Muscle of leg (tissue), 3 donors: ENCODE measurements at regions not wholly inside any gene's neighbourhood (a gene's known extent, or its start where the extent isn't known, plus 50 kb on each side); places are given as distances from the start of the nearest gene placed in this dataset.

ENCODE experiments used
- DNase-seq: peaks from one replicate; pipeline ENCODE4 v3.0.0; 2013
- H3K27ac ChIP-seq: one replicate; pipeline ENCODE4 v1.5.1; 2013; ENCODE audit warnings: mild to moderate bottlenecking, low read length, control low read depth
- H3K27me3 ChIP-seq: one replicate; pipeline ENCODE4 v1.6.1; 2013; ENCODE audit warnings: low read length; ENCODE audit not compliant: control insufficient read depth, insufficient read depth
- H3K36me3 ChIP-seq: one replicate; pipeline ENCODE4 v1.6.1; 2013; ENCODE audit warnings: low read length; ENCODE audit not compliant: control insufficient read depth, insufficient read depth
- H3K4me1 ChIP-seq: one replicate; pipeline ENCODE4 v1.6.1; 2013; ENCODE audit warnings: low read length; ENCODE audit not compliant: control insufficient read depth, insufficient read depth
- H3K4me3 ChIP-seq: one replicate; pipeline ENCODE4 v1.5.1; 2013; ENCODE audit warnings: low read length, control low read depth
- H3K9me3 ChIP-seq: replicated peaks from 2 replicates; pipeline ENCODE4 v1.6.1; 2013; ENCODE audit warnings: low read depth, low read length; ENCODE audit not compliant: control insufficient read depth
- WGBS: methylation state at CpG from one replicate; pipeline ENCODE4 v1.1.5; 2013; ENCODE audit warnings: missing lambda C conversion rate; ENCODE audit not compliant: insufficient coverage; 5-methylcytosine and 5-hydroxymethylcytosine counted together

- H3K27me3 ChIP-seq: peaks cover 5% of the 10 kb centered on the region
- WGBS: 74% methylated on average over 3 of the region's 5 CpGs
- H3K4me3 ChIP-seq: no peak overlapping the region
- no peaks in the 10 kb centered on the region for H3K36me3 ChIP-seq
- H3K27ac ChIP-seq: no peak overlapping the region
- H3K9me3 ChIP-seq: no peaks in the 10 kb centered on the region
- H3K4me1 ChIP-seq: peaks cover 5% of the 10 kb centered on the region
- DNase-seq: no peak
These were observed 309.0 kb upstream of the SULF2 start for GRCh38 chr20:48094196-48094749.

GRCh38 chr20:48092596-48093280 lies 307.5 kb upstream of the SULF2 start:
- no peak overlapping the region for H3K27ac ChIP-seq
- no peak for DNase-seq
- 60% methylated on average over 10 of the region's 12 CpGs for WGBS
- no peaks in the 10 kb centered on the region for H3K9me3 ChIP-seq
- H3K4me3 ChIP-seq: no peak overlapping the region
- peaks cover 5% of the 10 kb centered on the region for H3K4me1 ChIP-seq
- H3K27me3 ChIP-seq: peaks cover 5% of the 10 kb centered on the region
- H3K36me3 ChIP-seq: no peaks in the 10 kb centered on the region

GRCh38 chr20:48090784-48091183 lies 305.5 kb upstream of the SULF2 start:
- peaks cover 5% of the 10 kb centered on the region for H3K27me3 ChIP-seq
- H3K4me3 ChIP-seq: no peak overlapping the region
- H3K9me3 ChIP-seq: no peaks in the 10 kb centered on the region
- H3K36me3 ChIP-seq: no peaks in the 10 kb centered on the region
- no peak overlapping the region for H3K27ac ChIP-seq
- no peaks in the 10 kb centered on the region for H3K4me1 ChIP-seq
- WGBS: 93% methylated on average over 6 of the region's 7 CpGs
- no peak for DNase-seq

- H3K4me3 ChIP-seq: no peak overlapping the region
- H3K27ac ChIP-seq: no peak overlapping the region
- no CpG with 5 or more reads among the region's 2 CpGs for WGBS
- H3K36me3 ChIP-seq: no peaks in the 10 kb centered on the region
- DNase-seq: no peak
- H3K9me3 ChIP-seq: no peaks in the 10 kb centered on the region
- peaks cover 5% of the 10 kb centered on the region for H3K27me3 ChIP-seq
- no peaks in the 10 kb centered on the region for H3K4me1 ChIP-seq
These were observed 305.0 kb upstream of the SULF2 start for GRCh38 chr20:48090314-48090713.

- no peak for DNase-seq
- H3K36me3 ChIP-seq: no peaks in the 10 kb centered on the region
- H3K27ac ChIP-seq: no peak overlapping the region
- no peaks in the 10 kb centered on the region for H3K9me3 ChIP-seq
- H3K4me1 ChIP-seq: no peaks in the 10 kb centered on the region
- H3K4me3 ChIP-seq: no peak overlapping the region
- WGBS: 100% methylated on average over 1 of the region's 2 CpGs
- peaks cover 16% of the 10 kb centered on the region for H3K27me3 ChIP-seq
These were observed 295.3 kb upstream of the SULF2 start for GRCh38 chr20:48080583-48080982.

GRCh38 chr20:48079028-48079427 lies 293.7 kb upstream of the SULF2 start:
- 93% methylated on average over 5 of the region's 5 CpGs for WGBS
- H3K9me3 ChIP-seq: no peaks in the 10 kb centered on the region
- no peaks in the 10 kb centered on the region for H3K4me1 ChIP-seq
- H3K36me3 ChIP-seq: no peaks in the 10 kb centered on the region
- H3K27me3 ChIP-seq: peaks cover 16% of the 10 kb centered on the region
- DNase-seq: no peak
- no peak overlapping the region for H3K4me3 ChIP-seq
- no peak overlapping the region for H3K27ac ChIP-seq

GRCh38 chr20:48076747-48077146 lies 291.5 kb upstream of the SULF2 start:
- 66% methylated on average over 5 of the region's 6 CpGs for WGBS
- DNase-seq: no peak
- peaks cover 20% of the 10 kb centered on the region for H3K27me3 ChIP-seq

GRCh38 chr20:48076247-48076646 lies 291.0 kb upstream of the SULF2 start:
- no peak overlapping the region for H3K4me3 ChIP-seq
- no peaks in the 10 kb centered on the region for H3K9me3 ChIP-seq
- peaks cover 20% of the 10 kb centered on the region for H3K27me3 ChIP-seq
- no peak for DNase-seq
- no peaks in the 10 kb centered on the region for H3K36me3 ChIP-seq
- H3K4me1 ChIP-seq: no peaks in the 10 kb centered on the region
- 55% methylated on average over 6 of the region's 11 CpGs for WGBS
- no peak overlapping the region for H3K27ac ChIP-seq

More at GRCh38 chr20:48076747-48077146, 291.5 kb upstream of the SULF2 start:
- H3K4me3 ChIP-seq: no peak overlapping the region
- no peak overlapping the region for H3K27ac ChIP-seq
- no peaks in the 10 kb centered on the region for H3K4me1 ChIP-seq
- no peaks in the 10 kb centered on the region for H3K36me3 ChIP-seq
- H3K9me3 ChIP-seq: no peaks in the 10 kb centered on the region

GRCh38 chr20:48075591-48076174 lies 290.4 kb upstream of the SULF2 start:
- no peaks in the 10 kb centered on the region for H3K4me1 ChIP-seq
- DNase-seq: no peak
- H3K27me3 ChIP-seq: peaks cover 20% of the 10 kb centered on the region
- 56% methylated on average over 3 of the region's 7 CpGs for WGBS
- no peaks in the 10 kb centered on the region for H3K9me3 ChIP-seq
- H3K27ac ChIP-seq: no peak overlapping the region
- no peak overlapping the region for H3K4me3 ChIP-seq
- no peaks in the 10 kb centered on the region for H3K36me3 ChIP-seq

GRCh38 chr20:48070991-48071652 lies 285.8 kb upstream of the SULF2 start:
- H3K4me3 ChIP-seq: no peak overlapping the region
- H3K9me3 ChIP-seq: no peaks in the 10 kb centered on the region
- H3K27me3 ChIP-seq: peaks cover 5% of the 10 kb centered on the region
- peaks cover 3% of the 10 kb centered on the region for H3K4me1 ChIP-seq
- H3K36me3 ChIP-seq: no peaks in the 10 kb centered on the region
- no peak for DNase-seq
- H3K27ac ChIP-seq: no peak overlapping the region
- 87% methylated on average over 3 of the region's 5 CpGs for WGBS
